ENCODE measurements at regions not wholly inside any gene's neighbourhood (a gene's known extent, or its start where the extent isn't known, plus 50 kb on each side); places are given as distances from the start of the nearest gene placed in this dataset.
A peak's percentile ranks its signal among the peaks of the same experiment; 100 is the strongest.

DNA sequence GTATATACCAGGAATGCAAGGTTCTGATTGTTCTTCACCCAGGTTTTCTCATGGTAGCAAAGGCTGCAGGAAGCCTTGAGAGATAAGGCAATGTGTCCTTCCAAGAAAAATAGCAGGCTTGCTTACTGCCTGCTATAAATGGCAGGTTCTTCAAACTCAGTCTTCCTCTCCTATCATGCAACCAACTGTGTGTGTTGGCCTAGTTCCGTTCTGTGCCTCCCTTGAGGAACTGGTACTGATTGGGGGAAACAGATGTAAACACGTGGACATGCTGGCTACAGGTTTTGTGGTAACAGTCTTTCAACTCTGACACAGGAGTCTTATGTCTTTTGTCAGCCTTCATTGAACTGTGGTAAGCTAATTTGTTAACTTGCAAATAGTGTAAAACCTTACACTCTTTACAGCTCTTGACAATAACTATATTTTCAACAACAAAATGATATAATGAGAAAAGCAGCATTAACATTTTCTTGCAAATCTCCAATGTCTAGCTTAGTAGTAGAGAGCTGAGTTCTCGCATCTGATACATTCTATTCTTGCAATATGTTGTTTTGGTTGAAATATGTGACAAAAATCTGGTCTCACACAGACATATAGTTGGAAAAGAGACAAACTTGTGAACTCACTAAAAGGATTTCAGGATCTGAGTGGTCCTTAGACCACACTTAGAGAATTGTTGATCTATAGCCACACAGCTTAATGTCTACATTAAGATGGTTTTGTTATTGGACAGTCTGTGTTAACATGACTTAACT, 54.7 kb upstream of the LSM8 start:
- 12% methylated on average over 3 of the region's 3 CpGs for WGBS (ENCODE audit: missing lambda C conversion rate)
- ATAC-seq: no peak

DNA sequence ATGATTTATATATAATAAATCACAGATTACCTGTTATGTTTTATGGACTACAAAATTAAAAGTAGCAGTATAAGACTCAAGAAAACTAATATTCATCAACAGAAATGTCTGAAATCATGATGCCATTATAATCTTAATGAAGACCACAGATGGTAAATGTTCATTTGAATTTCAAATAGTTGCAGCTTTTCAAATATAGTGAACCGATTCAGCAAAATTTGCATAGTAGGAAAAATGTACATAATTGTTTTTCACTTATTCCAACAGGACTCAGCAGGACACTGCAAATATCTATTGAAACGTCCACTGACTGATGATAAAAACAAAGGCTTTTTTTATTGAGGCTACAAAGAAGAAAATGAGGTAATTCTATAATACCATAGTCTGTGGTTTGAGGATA, 51.2 kb upstream of the LSM8 start:
- ChIA-PET CTCF (interaction anchor here (0.9 to 1.2 kb wide), 2 partner anchors 20 to 743 kb away, joined by 3 to 4 read pairs; no protein-coding TSS in a partner anchor), POLR2A (no interaction called here)
- no peak overlapping the region for H3K4me3 ChIP-seq
- H3K27ac ChIP-seq: no peak overlapping the region
- no peak overlapping the region for H3K4me2 ChIP-seq
- 0 out of 3 replicates have a peak, but pooled peaks cover 4% of the 10 kb centered on the region for H3K9me3 ChIP-seq
- FAIRE-seq (no peak), ATAC-seq (no peak), DNase-seq (ENCODE audit: low read depth in 1 of 2, low spot score in 1 of 2) (no peak)
- H3K4me1 ChIP-seq: no peaks in the 10 kb centered on the region
- no peak for TF ChIP-seq MAZ (IDR thresholded peaks at IDR 0.05; ENCODE audit: borderline replicate concordance, low read depth, low read length)
- no peak for TF ChIP-seq RNF2 (IDR thresholded peaks at IDR 0.05; ENCODE audit: borderline replicate concordance, low read depth)
- TF ChIP-seq CBX8 (IDR thresholded peaks at IDR 0.05): no peak
- 0% methylated on average over 2 of the region's 2 CpGs for WGBS (ENCODE audit: missing lambda C conversion rate)

More for the DNA sequence above, 54.7 kb upstream of the LSM8 start:
- ChIA-PET CTCF (interaction anchor here (1.8 kb wide), 1 partner anchor 16 kb away, joined by 4 read pairs; no protein-coding TSS in a partner anchor), POLR2A (no interaction called here)
- Histone ChIP-seq H3K4me2 (no peak overlapping the region), H3K27ac (no peak overlapping the region), H3K4me3 (no peak overlapping the region), H3K9me3 (0 out of 3 replicates have a peak, but pooled peaks cover 2% of the 10 kb centered on the region), H3K4me1 (no peaks in the 10 kb centered on the region)
- FAIRE-seq: peak; percentile 46
- no peak for TF ChIP-seq POLR2AphosphoS2 (conservative IDR thresholded peaks at IDR 0.05; ENCODE audit: low read length)
- TF ChIP-seq ESRRA (IDR thresholded peaks at IDR 0.05; ENCODE audit: borderline replicate concordance, low read length): no peak
- TF ChIP-seq, protein P1, sequence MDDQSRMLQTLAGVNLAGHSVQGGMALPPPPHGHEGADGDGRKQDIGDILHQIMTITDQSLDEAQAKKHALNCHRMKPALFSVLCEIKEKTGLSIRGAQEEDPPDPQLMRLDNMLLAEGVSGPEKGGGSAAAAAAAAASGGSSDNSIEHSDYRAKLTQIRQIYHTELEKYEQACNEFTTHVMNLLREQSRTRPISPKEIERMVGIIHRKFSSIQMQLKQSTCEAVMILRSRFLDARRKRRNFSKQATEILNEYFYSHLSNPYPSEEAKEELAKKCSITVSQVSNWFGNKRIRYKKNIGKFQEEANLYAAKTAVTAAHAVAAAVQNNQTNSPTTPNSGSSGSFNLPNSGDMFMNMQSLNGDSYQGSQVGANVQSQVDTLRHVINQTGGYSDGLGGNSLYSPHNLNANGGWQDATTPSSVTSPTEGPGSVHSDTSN (IDR thresholded peaks at IDR 0.05): no peak
- no peak for TF ChIP-seq MAZ (IDR thresholded peaks at IDR 0.05; ENCODE audit: borderline replicate concordance, low read depth, low read length)
- TF ChIP-seq JUN (IDR thresholded peaks at IDR 0.05): no peak
- TF ChIP-seq EHF (CRISPR knock-in tag; IDR thresholded peaks at IDR 0.05): no peak
- TF ChIP-seq HOXA7 (CRISPR knock-in tag; IDR thresholded peaks at IDR 0.05): no peak
- TF ChIP-seq, protein P2, sequence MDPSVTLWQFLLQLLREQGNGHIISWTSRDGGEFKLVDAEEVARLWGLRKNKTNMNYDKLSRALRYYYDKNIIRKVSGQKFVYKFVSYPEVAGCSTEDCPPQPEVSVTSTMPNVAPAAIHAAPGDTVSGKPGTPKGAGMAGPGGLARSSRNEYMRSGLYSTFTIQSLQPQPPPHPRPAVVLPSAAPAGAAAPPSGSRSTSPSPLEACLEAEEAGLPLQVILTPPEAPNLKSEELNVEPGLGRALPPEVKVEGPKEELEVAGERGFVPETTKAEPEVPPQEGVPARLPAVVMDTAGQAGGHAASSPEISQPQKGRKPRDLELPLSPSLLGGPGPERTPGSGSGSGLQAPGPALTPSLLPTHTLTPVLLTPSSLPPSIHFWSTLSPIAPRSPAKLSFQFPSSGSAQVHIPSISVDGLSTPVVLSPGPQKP (IDR thresholded peaks at IDR 0.05; ENCODE audit: low read depth, low read length): no peak
- TF ChIP-seq, protein P3, sequence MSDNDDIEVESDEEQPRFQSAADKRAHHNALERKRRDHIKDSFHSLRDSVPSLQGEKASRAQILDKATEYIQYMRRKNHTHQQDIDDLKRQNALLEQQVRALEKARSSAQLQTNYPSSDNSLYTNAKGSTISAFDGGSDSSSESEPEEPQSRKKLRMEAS (IDR thresholded peaks at IDR 0.05): no peak
- no peak for TF ChIP-seq SREBF2 (IDR thresholded peaks at IDR 0.05)
- TF ChIP-seq, protein P4, sequence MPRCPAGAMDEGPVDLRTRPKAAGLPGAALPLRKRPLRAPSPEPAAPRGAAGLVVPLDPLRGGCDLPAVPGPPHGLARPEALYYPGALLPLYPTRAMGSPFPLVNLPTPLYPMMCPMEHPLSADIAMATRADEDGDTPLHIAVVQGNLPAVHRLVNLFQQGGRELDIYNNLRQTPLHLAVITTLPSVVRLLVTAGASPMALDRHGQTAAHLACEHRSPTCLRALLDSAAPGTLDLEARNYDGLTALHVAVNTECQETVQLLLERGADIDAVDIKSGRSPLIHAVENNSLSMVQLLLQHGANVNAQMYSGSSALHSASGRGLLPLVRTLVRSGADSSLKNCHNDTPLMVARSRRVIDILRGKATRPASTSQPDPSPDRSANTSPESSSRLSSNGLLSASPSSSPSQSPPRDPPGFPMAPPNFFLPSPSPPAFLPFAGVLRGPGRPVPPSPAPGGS (IDR thresholded peaks at IDR 0.05): no peak
- no peak for TF ChIP-seq CHD2 (IDR thresholded peaks at IDR 0.05; ENCODE audit: low read length, partially characterized antibody)
- TF ChIP-seq, protein P5, sequence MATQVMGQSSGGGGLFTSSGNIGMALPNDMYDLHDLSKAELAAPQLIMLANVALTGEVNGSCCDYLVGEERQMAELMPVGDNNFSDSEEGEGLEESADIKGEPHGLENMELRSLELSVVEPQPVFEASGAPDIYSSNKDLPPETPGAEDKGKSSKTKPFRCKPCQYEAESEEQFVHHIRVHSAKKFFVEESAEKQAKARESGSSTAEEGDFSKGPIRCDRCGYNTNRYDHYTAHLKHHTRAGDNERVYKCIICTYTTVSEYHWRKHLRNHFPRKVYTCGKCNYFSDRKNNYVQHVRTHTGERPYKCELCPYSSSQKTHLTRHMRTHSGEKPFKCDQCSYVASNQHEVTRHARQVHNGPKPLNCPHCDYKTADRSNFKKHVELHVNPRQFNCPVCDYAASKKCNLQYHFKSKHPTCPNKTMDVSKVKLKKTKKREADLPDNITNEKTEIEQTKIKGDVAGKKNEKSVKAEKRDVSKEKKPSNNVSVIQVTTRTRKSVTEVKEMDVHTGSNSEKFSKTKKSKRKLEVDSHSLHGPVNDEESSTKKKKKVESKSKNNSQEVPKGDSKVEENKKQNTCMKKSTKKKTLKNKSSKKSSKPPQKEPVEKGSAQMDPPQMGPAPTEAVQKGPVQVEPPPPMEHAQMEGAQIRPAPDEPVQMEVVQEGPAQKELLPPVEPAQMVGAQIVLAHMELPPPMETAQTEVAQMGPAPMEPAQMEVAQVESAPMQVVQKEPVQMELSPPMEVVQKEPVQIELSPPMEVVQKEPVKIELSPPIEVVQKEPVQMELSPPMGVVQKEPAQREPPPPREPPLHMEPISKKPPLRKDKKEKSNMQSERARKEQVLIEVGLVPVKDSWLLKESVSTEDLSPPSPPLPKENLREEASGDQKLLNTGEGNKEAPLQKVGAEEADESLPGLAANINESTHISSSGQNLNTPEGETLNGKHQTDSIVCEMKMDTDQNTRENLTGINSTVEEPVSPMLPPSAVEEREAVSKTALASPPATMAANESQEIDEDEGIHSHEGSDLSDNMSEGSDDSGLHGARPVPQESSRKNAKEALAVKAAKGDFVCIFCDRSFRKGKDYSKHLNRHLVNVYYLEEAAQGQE (IDR thresholded peaks at IDR 0.05): no peak
- no peak for TF ChIP-seq RAD21 (conservative IDR thresholded peaks at IDR 0.05 in 1 of 2, IDR thresholded peaks at IDR 0.05 in 1 of 2)
- DNase-seq (ENCODE audit: low read depth in 1 of 2, low spot score in 1 of 2): no peak

Data from A549 (cell line).